Breast epithelium (tissue), 3 donors: ENCODE measurements at regions not wholly inside any gene's neighbourhood (a gene's known extent, or its start where the extent isn't known, plus 50 kb on each side); places are given as distances from the start of the nearest gene placed in this dataset.

Experiments
- POLR2A ChIP-seq: fragments of 450-650 bp; IDR thresholded peaks from one replicate; pipeline ENCODE4 v1.6.1; 2016; ENCODE audit warnings: antibody characterized with exemption, mild to moderate bottlenecking, moderate library complexity
- TF ChIP-seq, protein P1 (sequence below), 3 donors: fragments of 450-650 bp; IDR thresholded peaks; one replicate each; pipeline ENCODE4 v1.5.1; 2016 to 2017; ENCODE audit warnings: antibody characterized with exemption in 3 of 3, mild to moderate bottlenecking in 3 of 3, moderate library complexity in 3 of 3

DNA sequence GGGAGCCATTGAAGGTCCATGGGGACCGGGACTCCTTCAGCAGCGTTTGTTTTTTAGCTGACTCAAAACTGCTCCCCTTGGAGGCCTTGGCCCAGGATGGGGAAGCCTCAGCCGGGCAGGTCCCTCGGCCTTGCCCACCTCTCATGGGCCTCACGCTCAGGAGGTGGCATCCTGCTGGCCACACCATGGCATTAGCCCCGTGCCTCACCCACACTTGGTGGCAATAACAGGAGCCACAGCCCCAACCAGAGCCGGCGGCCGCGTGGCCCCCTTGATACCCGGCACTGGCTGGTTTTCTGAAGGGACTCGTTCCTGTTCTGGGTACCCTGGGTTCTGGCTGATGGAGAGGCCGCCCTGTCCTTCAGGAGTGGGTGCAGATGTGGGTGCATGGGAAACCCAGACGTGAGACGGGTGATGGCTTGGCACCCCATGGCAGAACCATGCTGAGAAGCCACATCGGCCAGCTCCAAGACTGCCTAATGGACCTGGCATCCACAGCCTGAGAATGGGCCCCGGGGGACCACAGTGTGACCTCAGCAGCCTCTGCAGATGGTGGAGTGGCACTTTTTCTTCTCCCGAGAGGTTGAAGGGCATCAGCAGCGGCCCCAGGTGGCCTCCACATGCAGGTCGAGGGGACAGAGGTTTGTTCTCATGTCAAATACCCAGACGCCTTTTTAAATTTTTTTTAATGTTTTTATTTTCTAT lies 49.8 kb upstream of the PPARA start:
- TF ChIP-seq POLR2A: no peak
- TF ChIP-seq, protein P1, sequence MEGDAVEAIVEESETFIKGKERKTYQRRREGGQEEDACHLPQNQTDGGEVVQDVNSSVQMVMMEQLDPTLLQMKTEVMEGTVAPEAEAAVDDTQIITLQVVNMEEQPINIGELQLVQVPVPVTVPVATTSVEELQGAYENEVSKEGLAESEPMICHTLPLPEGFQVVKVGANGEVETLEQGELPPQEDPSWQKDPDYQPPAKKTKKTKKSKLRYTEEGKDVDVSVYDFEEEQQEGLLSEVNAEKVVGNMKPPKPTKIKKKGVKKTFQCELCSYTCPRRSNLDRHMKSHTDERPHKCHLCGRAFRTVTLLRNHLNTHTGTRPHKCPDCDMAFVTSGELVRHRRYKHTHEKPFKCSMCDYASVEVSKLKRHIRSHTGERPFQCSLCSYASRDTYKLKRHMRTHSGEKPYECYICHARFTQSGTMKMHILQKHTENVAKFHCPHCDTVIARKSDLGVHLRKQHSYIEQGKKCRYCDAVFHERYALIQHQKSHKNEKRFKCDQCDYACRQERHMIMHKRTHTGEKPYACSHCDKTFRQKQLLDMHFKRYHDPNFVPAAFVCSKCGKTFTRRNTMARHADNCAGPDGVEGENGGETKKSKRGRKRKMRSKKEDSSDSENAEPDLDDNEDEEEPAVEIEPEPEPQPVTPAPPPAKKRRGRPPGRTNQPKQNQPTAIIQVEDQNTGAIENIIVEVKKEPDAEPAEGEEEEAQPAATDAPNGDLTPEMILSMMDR (IDR thresholded peaks at IDR 0.05): no peak
